GM10248 (cell line): ENCODE measurements at regions not wholly inside any gene's neighbourhood (a gene's known extent, or its start where the extent isn't known, plus 50 kb on each side); places are given as distances from the start of the nearest gene placed in this dataset.
"Not testable (repeated sequence)": the region's sequence is repeated elsewhere in the genome, so short reads cannot be mapped to it uniquely, and the experiment has no call there.

Experiments
- CTCF ChIA-PET: fragments of 300-600 bp; sonication (Branson Sonifier 250); formaldehyde crosslinking; extraction: SDS; loops from one replicate; lab custom pipeline; 2021; ENCODE audit warnings: antibody characterized with exemption; lab: Yijun Ruan, JAX
- POLR2A ChIA-PET: fragments of 350-650 bp; sonication (Branson Sonifier 250); formaldehyde crosslinking; extraction: SDS; loops from one replicate; lab custom pipeline; 2020; ENCODE audit warnings: antibody characterized with exemption; lab: Yijun Ruan, JAX
- DNase-seq: peaks from one replicate; pipeline ENCODE4 v3.0.0; 2012; ENCODE audit errors: extremely low spot score
- TF ChIP-seq, protein P1 (sequence below): IDR thresholded peaks from 2 replicates; pipeline ENCODE4 v1.5.1; 2012; ENCODE audit warnings: mild to moderate bottlenecking, low read depth; ENCODE audit errors: extremely low read depth, missing control alignments, control extremely low read depth

DNA sequence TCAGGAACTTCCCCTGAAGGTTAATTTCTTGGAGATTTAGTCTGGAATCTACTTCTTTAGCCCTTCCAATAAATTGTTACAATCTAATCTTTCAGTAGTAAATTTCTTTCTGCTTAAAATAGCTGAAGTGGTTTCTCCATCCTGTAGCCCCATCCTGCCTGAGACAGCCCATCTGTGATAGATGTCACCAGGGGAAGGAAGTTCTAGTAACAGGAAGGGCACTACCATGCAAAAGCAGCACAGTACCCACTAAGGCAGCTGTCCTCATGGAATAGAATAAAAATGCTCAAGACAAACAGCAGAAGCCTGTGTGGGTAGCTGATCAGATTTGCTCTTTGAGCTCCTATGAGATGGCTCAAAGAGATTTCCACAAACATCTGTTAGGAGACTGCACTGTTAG is 1036.5 kb downstream of the SLITRK5 start:
- CTCF ChIA-PET, result interaction anchor here (1.8 kb wide), 1 partner anchor 21 kb away, joined by 5 read pairs; no protein-coding TSS in a partner anchor
- POLR2A ChIA-PET, result no interaction called here
- TF ChIP-seq, protein P1, sequence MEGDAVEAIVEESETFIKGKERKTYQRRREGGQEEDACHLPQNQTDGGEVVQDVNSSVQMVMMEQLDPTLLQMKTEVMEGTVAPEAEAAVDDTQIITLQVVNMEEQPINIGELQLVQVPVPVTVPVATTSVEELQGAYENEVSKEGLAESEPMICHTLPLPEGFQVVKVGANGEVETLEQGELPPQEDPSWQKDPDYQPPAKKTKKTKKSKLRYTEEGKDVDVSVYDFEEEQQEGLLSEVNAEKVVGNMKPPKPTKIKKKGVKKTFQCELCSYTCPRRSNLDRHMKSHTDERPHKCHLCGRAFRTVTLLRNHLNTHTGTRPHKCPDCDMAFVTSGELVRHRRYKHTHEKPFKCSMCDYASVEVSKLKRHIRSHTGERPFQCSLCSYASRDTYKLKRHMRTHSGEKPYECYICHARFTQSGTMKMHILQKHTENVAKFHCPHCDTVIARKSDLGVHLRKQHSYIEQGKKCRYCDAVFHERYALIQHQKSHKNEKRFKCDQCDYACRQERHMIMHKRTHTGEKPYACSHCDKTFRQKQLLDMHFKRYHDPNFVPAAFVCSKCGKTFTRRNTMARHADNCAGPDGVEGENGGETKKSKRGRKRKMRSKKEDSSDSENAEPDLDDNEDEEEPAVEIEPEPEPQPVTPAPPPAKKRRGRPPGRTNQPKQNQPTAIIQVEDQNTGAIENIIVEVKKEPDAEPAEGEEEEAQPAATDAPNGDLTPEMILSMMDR, result no peak
- DNase-seq, result no peak

DNA sequence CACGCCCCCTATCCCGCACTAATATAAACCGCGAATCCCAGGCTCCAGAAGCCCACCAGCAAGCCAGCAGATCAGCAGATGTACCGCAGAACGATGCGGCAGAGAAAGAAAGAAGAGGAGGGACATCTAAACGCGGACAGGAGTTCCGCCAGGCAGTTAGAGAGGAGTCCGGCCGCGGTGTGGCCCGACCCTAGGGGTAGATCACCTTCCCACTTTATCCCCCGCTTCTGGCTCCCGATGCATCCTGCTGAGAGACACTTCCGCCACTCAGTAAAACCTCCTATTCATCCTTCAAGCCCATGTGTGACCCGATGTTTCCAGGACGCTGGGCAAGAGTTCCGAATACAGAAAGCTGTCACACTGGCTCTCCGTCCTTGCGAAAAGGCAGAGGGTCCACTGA is 1046.8 kb downstream of the SLITRK5 start:
- TF ChIP-seq, protein P1, result no peak
- no peak for DNase-seq
- POLR2A ChIA-PET, result no interaction called here
- CTCF ChIA-PET, result no interaction called here

DNA sequence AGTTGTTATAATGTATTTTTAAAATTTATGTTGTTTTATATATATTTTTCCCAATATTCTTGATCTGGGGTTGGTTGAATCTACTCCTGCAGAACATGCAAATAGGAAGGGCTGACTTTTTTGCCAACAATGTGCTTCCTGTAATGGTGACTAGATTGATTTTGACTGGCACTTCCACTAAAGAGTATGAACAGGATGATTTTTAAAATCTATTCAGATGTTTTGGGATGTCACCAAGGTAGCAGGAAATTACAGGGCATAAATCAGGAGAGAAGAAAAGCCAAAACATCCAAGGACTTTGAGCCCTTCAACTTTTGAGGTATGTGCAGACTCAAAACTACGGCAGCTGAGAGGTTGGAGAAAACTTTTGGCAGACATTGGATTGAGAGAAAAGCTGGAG is 1047.6 kb downstream of the SLITRK5 start:
- TF ChIP-seq, protein P1, result no peak
- POLR2A ChIA-PET, result no interaction called here

GRCh38 chr13:88726075-88726474 is 1054.9 kb downstream of the SLITRK5 start:
- POLR2A ChIA-PET, result no interaction called here
- TF ChIP-seq, protein P1, result no peak
- DNase-seq, result no peak
- CTCF ChIA-PET, result no interaction called here

More for the DNA sequence above, 1047.6 kb downstream of the SLITRK5 start:
- CTCF ChIA-PET, result no interaction called here
- DNase-seq, result no peak

DNA sequence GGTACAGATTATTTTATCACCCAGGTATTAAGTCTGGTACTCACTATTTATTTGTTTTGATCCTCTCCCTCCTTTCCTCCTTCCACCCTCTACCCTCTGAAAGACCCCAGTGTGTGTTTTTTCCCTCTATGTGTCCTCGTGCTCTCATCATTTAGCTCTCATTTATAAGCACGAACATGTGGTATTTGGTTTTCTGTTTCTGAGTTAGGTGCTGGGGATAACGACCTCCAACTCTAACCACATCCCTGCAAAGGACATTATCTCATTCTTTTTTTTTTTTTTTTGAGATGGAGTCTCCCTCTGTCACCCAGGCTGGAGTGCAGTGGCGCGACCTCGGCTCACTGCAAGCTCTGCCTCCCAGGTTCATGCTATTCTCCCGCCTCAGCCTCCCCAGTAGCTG is 1056.1 kb downstream of the SLITRK5 start:
- POLR2A ChIA-PET, result interaction anchor here (0.7 kb wide), 1 partner anchor 122 kb away, joined by 4 read pairs; no protein-coding TSS in a partner anchor
- DNase-seq, CTCF ChIA-PET: not testable (repeated sequence)

- ChIA-PET CTCF (no interaction called here), POLR2A (no interaction called here)
- DNase-seq, result no peak
- TF ChIP-seq, protein P1, result no peak
Observed at GRCh38 chr13:88729605-88730004, 1058.4 kb downstream of the SLITRK5 start.

DNA sequence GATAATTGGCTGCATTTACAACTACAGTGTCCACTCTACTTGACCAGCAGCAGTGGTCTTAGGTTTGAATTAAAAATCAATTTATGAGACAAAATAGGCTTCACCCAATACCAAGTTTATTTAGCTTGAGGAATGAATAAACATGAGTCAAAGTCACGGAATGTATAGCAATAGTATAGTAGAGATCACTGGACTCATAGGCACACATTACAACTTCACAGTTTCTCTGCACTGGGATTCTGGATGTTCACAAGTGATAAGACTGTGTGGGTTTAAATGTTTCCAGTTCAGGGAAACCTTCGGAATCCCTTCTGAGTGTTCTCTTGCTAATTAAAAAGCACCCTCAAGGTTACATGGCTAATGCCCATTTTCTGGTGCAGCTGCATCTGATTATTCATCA is 1064.9 kb downstream of the SLITRK5 start:
- POLR2A ChIA-PET, result no interaction called here
- CTCF ChIA-PET, result no interaction called here
- DNase-seq, result no peak
- TF ChIP-seq, protein P1, result no peak
